Stomach (tissue), 8 donors: ENCODE measurements at regions not wholly inside any gene's neighbourhood (a gene's known extent, or its start where the extent isn't known, plus 50 kb on each side); places are given as distances from the start of the nearest gene placed in this dataset.

ENCODE experiments used
- DNase-seq, 2 donors: peaks; one replicate each; pipeline versions ENCODE4 v3.0.0 to v3.0.0-alpha.2; 2013 to 2019
- H3K27ac ChIP-seq, 5 donors: fragments of 200-600 bp in 4 of 5; sonication (generic) in 4 of 5; one replicate each; pipeline ENCODE4 v1.5.1; 2013 to 2019; ENCODE audit warnings: mild to moderate bottlenecking in 1 of 5, moderate library complexity in 1 of 5
- H3K27me3 ChIP-seq, 3 donors: fragments of 200-600 bp; sonication (generic); one replicate each; pipeline ENCODE4 v1.5.1; 2017 to 2019; ENCODE audit warnings: mixed run types in 1 of 3
- H3K36me3 ChIP-seq, 4 donors: fragments of 200-600 bp; sonication (generic); 1 replicate in 3 of 4; 2 replicates in 1 of 4; pipeline ENCODE4 v1.5.1; 2016 to 2019
- H3K4me1 ChIP-seq, 4 donors: fragments of 200-600 bp; sonication (generic); one replicate each; pipeline ENCODE4 v1.5.1; 2016 to 2019
- H3K4me3 ChIP-seq, 4 donors: fragments of 200-600 bp; sonication (generic) in 3 of 4; one replicate each; pipeline ENCODE4 v1.5.1; 2016 to 2019; ENCODE audit warnings: mild to moderate bottlenecking in 1 of 4
- H3K9me3 ChIP-seq, 4 donors: fragments of 200-600 bp; sonication (generic); one replicate each; pipeline ENCODE4 v1.5.1; 2016 to 2019
- CTCF ChIP-seq, 7 experiments: fragments of 450-650 bp in 4 of 7; fragments of 200-600 bp in 3 of 7; sonication (generic) in 3 of 7; IDR thresholded peaks; one replicate each; pipeline ENCODE4 v1.5.1; 2016 to 2019; ENCODE audit warnings: antibody characterized with exemption in 7 of 7, control low read depth in 2 of 7, mild to moderate bottlenecking in 1 of 7
- EP300 ChIP-seq: sonication (generic); formaldehyde crosslinking; IDR thresholded peaks from one replicate; pipeline ENCODE4 v1.6.1; 2017; ENCODE audit warnings: antibody characterized with exemption
- POLR2A ChIP-seq, 4 donors: fragments of 450-650 bp; IDR thresholded peaks; one replicate each; pipeline ENCODE4 v1.6.1; 2016; ENCODE audit warnings: antibody characterized with exemption in 4 of 4, control low read depth in 2 of 4, mild to moderate bottlenecking in 1 of 4, moderate library complexity in 1 of 4
- POLR2AphosphoS5 ChIP-seq, 3 donors: sonication (generic); formaldehyde crosslinking; IDR thresholded peaks; one replicate each; pipeline ENCODE4 v1.6.1; 2016; ENCODE audit warnings: antibody characterized with exemption in 3 of 3
- WGBS, 5 donors: extraction: QIAGEN DNeasy Blood & Tissue Kit in 3 of 5; methylation state at CpG; one replicate each; pipeline versions ENCODE4 v1.1.5 to v1.1.7; 2013 to 2018; 5-methylcytosine and 5-hydroxymethylcytosine counted together
- intact Hi-C: fragments of 100-400 bp; cut with DNase I; formaldehyde crosslinking; loops from one replicate; pipeline ENCODE4 v1.15.1; 2023; ENCODE audit warnings: low total_unique reads
- donor health status: healthy with polysubstance abuse.
- donor health status: Bipolar disorder and iron deficiency.
- donor health status: healthy.

- no peaks in the 10 kb centered on the region for H3K9me3 ChIP-seq
- intact Hi-C loops = no loop called here
- H3K36me3 ChIP-seq = no peaks in the 10 kb centered on the region
- no peak for DNase-seq
- TF ChIP-seq POLR2A (IDR thresholded peaks at IDR 0.05) (no peak), EP300 (no peak), CTCF (IDR thresholded peaks at IDR 0.05) (no peak), POLR2AphosphoS5 (IDR thresholded peaks at IDR 0.05) (no peak)
- no peaks in the 10 kb centered on the region for H3K4me1 ChIP-seq
- no peaks in the 10 kb centered on the region for H3K27me3 ChIP-seq
- 87 to 93% (median 90%) methylated on average over 8 of the region's 8 CpGs for WGBS, 5 donors
- no peak overlapping the region for H3K27ac ChIP-seq
- H3K4me3 ChIP-seq = no peak overlapping the region
These were observed 563.9 kb upstream of the ADARB2 start for GRCh38 chr10:2301227-2301626.

- 30 to 45% (median 35%) methylated on average over 3 of the region's 3 CpGs for WGBS, 5 donors
- Histone ChIP-seq H3K27me3 (peaks cover 0 to 4% (median 0%) of the 10 kb centered on the region in 3 donors), H3K27ac (no peak overlapping the region), H3K4me3 (no peak overlapping the region), H3K4me1 (no peaks in the 10 kb centered on the region), H3K36me3 (no peaks in the 10 kb centered on the region), H3K9me3 (no peaks in the 10 kb centered on the region)
- no peak for TF ChIP-seq CTCF (IDR thresholded peaks at IDR 0.05)
- no peak for TF ChIP-seq EP300
- no peak for TF ChIP-seq POLR2AphosphoS5 (IDR thresholded peaks at IDR 0.05)
- TF ChIP-seq POLR2A (IDR thresholded peaks at IDR 0.05) = no peak
- intact Hi-C loops = no loop called here
- no peak for DNase-seq
These were observed 562.9 kb upstream of the ADARB2 start for GRCh38 chr10:2300231-2300630.

GRCh38 chr10:2296179-2296891 is 559.0 kb upstream of the ADARB2 start:
- no peak overlapping the region for H3K4me3 ChIP-seq
- intact Hi-C loops = no loop called here
- DNase-seq = no peak
- H3K36me3 ChIP-seq = no peaks in the 10 kb centered on the region
- WGBS, 5 donors = 90 to 94% (median 93%) methylated on average over 6 of the region's 6 CpGs
- H3K4me1 ChIP-seq = no peaks in the 10 kb centered on the region
- H3K27me3 ChIP-seq = peaks cover 0 to 6% (median 0%) of the 10 kb centered on the region in 3 donors
- H3K9me3 ChIP-seq = no peaks in the 10 kb centered on the region
- H3K27ac ChIP-seq = no peak overlapping the region
- TF ChIP-seq POLR2AphosphoS5 (IDR thresholded peaks at IDR 0.05) = no peak
- TF ChIP-seq CTCF (IDR thresholded peaks at IDR 0.05) = no peak
- TF ChIP-seq EP300 = no peak
- TF ChIP-seq POLR2A (IDR thresholded peaks at IDR 0.05) = no peak

GRCh38 chr10:2294739-2295138 is 557.4 kb upstream of the ADARB2 start:
- Histone ChIP-seq H3K4me1 (no peaks in the 10 kb centered on the region), H3K27ac (no peak overlapping the region), H3K36me3 (no peaks in the 10 kb centered on the region), H3K9me3 (no peaks in the 10 kb centered on the region), H3K27me3 (peaks cover 0 to 9% (median 0%) of the 10 kb centered on the region in 3 donors), H3K4me3 (no peak overlapping the region)
- intact Hi-C loops = no loop called here
- WGBS, 5 donors = 47 to 63% (median 59%) methylated on average over 8 of the region's 8 CpGs
- DNase-seq = no peak
- no peak for TF ChIP-seq POLR2A (IDR thresholded peaks at IDR 0.05)

- intact Hi-C loops = no loop called here
- DNase-seq = no peak
- 56 to 73% (median 64%) methylated on average over 12 of the region's 12 CpGs for WGBS, 5 donors
- H3K36me3 ChIP-seq = no peaks in the 10 kb centered on the region
- no peak for TF ChIP-seq EP300
- no peak for TF ChIP-seq POLR2A (IDR thresholded peaks at IDR 0.05)
- no peak for TF ChIP-seq CTCF (IDR thresholded peaks at IDR 0.05)
- TF ChIP-seq POLR2AphosphoS5 (IDR thresholded peaks at IDR 0.05) = no peak
- H3K27me3 ChIP-seq = no peaks in the 10 kb centered on the region
- H3K27ac ChIP-seq = no peak overlapping the region
- no peak overlapping the region for H3K4me3 ChIP-seq
- H3K9me3 ChIP-seq = no peaks in the 10 kb centered on the region
- no peaks in the 10 kb centered on the region for H3K4me1 ChIP-seq
These were observed 546.7 kb upstream of the ADARB2 start for GRCh38 chr10:2284071-2284470.
